GM04503 (cell line): ENCODE measurements at regions not wholly inside any gene's neighbourhood (a gene's known extent, or its start where the extent isn't known, plus 50 kb on each side); places are given as distances from the start of the nearest gene placed in this dataset.

Experiments
- DNase-seq: peaks from one replicate; pipeline ENCODE4 v3.0.0-alpha.2; 2012; ENCODE audit warnings: low read depth

DNA sequence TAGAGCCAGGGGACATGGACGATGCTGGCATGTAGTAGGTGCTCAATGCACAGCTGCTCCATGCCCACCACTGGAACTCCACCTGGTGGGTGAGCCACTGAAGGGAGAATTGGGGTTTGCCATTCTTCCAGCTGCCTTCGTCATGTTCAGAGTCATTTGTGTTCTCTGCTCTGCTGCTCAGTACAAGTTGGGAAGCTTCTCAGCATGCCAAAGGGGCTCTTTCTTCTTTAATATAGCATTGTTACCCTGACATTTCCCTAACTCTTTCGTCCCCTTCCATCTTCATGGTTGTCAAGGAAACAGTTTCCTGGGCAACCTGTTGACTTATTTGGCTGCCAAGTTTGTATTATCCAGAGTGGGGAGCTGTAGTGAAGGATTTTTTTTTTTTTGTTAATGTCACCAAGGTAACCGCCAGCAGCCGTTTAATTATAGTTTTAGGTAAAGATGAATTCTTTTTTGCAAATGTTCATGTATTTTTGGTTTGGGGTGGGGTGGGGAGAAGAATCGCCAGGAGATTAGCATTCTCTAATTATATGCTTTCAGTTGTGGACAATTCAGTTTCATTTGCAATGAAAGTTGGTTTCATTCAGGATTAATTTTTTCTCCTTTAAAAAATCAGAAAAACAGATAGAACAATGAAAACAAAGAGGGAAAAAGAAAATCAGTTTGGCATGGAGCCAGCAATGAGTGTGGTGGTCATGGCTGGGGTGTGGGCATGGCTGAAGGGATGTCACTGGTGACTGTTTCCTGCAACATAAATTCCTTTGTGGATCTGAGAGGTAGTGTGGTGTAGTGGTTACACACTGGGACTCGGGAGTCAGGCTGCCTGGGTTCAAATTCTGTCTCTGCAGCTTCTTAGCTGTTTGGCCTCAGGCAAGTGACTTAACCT is 73.0 kb upstream of the KCNG1 start:
- no peak for DNase-seq

DNA sequence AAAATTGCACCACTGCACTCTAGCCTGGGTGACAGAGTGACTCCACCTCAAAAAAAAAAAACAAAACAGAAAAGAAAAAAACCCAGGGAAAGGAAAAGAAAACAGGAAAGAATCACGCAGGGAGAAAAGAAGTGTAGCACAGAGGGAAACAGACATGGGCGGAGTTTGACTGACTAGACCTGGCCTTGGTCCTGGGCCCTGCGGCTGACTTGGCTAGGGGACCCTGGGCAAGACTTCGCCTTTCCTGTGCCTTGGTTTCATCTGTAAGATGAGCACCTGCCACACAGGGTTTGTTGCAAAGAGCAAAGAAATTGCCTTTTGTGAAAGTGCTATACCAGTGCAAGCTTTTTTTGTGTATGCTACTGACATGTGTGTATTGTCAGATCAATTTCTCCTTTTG is 71.3 kb upstream of the KCNG1 start:
- no peak for DNase-seq

DNA sequence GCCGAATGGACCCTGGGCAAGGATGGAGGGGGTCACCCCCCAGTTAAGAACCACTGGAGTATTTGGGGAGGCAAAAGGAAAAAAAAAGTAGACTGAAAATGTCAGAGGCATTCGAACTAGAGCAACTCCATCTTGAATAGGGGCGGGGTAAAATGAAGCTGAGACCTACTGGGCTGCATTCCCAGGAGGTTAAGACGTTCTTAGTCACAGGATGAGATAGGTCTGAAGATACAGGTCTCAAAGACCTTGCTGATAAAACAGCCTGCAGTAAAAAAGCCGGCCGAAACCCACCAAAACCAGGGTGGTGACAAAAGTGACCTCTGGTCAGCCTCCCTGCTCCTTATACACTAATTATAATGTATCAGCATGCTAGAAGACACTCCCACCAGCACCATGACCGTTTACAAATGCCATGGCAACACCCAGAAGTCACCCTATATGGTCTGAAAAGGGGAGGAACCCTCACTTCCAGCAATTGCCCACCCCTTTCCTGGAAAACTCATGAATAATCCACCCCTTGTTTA is 70.4 kb upstream of the KCNG1 start:
- no peak for DNase-seq

DNA sequence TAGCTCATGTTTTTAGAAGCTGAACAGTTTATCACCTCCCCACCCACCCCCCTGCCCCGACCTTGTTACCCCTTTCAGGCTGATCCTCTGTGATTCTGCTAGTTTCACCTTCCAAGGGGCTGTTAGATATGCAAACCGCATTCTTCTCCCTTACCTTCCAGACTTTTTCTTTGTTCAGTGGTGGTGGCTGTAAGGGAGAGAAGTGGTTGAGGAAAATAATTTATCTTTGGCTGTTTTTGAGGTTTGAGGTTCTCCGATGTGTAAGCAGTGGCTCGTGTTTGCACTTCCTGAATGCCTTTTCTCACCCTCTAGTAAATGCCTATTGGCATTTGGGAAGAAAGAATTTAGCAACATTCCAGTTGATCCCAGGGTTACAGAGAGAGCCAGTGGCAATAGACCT is 69.4 kb upstream of the KCNG1 start:
- no peak for DNase-seq

DNA sequence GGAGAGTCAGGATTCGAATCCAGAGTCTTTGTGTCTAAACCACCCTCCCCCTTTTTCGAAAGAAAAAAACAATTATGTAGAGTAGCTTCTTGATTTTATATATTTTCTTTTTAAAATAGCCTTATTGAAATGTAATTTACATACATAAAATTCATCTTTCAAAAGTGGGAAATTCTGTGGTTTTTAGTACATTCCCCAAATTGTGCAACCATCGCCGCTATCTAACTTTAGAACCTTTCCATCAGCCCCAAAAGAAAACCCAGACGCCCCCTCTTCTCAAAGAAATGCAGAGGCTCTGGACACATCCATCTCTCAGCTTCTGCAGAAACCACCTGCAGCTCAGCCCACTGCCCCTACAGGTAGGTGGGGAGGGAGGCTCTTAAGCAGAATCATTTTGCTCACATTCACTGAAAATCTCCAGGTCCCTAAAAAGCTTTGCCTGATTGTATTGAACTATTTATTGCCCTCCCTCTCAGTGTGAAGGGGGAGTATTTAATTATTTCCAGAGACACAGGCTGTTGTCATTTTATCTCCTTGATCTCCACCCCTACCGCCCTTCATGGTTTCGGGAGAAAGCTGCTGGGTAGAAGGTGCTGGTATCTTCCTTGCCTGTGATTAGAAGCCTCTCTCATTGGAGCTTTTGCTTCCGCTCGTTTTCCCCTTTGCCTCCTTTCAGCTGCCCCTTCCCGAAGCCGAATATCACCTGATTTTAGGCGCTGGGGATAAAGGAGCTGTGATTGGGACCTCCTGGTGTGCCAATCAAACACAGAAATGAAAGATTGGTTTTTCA is 68.7 kb upstream of the KCNG1 start:
- no peak for DNase-seq

DNA sequence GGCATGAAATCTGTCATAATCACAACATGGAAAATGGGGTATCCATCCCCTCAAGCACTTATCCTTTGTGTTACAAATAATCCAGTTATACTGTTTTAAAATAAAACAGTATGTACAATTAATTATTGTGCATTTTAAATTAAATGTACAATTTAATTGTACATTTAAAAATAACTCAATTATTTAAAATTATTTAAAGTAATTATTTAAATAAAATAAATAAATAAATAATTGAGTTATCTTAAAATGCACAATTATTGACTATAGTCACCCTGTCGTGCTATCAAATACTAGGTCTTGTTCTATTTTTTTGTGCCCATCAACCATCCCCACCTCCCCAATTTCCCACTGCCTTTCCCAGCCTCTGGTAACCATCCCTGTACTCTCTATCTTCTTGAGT is 66.9 kb upstream of the KCNG1 start:
- DNase-seq: no peak

DNA sequence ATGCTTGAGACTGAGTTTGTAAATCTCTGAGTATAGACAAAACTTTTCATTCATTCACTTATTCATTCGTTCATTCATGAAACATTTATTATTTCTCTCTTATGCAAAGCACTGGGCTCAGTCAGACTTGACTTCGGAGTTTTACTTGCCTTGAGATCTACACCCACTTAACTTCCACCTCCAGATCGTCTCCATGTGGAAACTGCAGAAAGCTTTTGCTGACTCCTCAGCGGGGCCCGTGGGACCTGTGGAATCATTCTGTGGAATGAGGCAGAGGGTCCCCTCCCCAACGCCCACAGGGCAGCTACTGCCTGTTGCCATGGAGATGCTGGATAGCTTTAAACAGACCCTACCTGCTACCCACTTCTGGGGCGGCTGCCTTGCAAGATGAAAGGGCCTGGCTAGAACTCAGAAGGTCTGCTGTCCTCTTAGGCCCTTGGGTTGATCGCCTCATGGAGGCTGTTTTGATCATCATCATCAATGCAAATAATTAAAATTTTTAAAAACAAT is 66.4 kb upstream of the KCNG1 start:
- DNase-seq: no peak

DNA sequence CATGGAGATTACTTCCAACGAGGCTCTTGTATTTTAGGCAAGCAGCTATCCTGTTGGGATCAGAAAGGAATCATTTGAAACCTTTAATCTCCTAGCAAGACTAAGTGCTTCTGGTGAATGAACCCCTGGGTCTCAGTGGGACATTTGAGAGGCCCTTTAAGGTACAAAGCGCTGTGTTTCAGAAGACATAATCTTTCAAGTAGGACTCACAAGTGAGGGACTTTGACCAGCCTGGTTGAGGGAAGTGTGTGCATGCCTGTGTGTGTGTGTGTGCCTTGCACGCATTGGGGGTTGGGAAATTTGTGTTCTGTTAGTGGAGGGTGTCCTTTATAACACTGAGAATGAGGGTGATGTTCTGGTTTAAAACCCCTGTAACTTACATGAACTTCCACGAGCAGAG is 64.4 kb upstream of the KCNG1 start:
- no peak for DNase-seq

DNA sequence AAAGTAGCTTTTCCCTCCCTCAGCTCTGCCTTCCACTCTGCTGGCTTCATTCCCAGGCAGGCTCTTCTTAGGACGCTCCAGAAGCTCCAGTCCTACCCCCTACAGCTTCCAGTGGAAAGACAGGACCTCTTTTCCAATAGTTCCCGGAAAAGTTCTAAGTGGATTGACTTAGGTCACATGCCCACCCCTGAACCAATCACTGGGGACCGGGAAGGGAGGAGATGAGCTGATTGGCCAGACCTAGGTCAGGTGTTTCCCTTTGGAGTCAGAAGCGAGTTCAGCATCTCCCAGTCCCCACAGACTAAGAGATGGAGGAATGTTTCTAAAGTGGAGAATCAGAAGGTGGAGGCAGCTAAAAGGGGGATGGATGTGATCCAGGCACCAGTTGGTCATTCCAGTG is 62.9 kb upstream of the KCNG1 start:
- DNase-seq: no peak

DNA sequence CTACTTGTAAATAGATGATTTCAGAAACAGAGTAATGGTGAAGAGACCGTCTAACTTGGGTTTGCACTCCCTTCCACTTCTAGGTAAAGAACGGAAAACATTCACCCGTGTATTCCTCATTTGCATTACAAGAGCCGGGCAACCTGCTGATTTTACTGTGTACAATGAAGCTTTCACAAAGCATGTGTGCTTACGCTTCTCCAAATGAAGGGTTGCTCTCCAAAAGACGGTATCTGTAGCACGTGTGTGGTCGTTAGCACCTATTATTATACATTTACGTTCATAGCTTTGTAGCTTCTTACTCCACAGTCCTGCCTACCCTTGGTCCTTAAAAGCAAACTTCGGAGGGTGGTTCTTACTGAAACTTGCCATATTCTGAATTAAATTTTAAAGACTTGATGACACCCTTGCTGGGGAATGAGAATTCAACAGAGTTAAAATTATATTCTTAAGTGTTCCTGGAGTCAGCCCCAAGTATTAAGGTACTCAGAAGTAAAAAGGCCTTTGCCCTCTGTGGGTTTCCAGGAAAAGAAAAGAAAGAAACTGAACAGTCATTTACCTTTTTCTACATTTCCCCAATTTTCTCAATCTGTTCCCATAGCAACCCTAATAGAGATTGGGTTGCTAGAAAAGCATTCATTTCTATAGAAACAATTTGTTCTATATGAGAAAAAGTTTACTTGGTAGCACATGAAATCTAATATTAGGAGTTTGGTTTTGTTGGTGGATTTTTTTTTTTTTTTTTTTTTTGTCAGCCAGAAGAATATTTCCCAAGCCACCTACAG is 61.9 kb upstream of the KCNG1 start:
- DNase-seq: no peak

DNA sequence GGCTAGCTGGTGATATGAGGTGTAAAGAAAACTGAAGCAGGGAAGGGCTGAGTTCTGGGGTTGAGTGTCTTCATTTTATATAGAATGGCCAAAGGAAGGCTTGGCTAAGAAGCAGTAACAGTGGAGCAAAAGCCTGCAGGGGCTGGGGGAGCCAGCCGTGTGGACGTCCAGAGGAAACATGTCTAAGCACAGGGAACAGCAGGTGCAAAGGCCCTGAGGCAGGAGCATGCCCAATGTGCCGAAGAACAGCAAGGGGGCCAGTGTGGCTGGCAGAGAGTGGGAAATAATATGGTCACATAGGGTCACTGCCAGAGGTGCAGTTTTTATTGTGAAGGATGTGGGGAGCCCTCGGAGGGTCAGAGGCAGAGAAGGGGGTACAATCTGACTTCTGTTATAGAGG is 60.5 kb upstream of the KCNG1 start:
- DNase-seq: no peak

DNA sequence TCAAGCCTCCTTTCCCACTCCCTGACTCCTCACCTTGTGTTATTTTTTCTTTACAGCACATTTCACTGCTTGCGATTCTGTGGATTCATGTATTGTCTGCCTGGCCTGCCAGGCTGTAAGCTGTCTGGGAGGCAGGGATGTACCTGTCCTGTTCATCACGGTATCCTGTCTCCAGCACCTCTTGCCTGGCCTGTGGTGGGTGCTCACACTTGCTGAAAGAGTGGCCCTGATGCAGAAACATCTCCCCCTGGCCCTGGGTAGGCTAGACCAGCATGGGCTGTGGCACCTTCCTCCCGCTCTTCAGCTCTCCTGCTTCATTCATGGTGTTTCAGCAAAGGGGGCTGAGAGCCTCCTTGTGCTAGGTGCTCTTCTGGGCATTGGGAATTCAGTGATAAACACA is 60.1 kb upstream of the KCNG1 start:
- no peak for DNase-seq

DNA sequence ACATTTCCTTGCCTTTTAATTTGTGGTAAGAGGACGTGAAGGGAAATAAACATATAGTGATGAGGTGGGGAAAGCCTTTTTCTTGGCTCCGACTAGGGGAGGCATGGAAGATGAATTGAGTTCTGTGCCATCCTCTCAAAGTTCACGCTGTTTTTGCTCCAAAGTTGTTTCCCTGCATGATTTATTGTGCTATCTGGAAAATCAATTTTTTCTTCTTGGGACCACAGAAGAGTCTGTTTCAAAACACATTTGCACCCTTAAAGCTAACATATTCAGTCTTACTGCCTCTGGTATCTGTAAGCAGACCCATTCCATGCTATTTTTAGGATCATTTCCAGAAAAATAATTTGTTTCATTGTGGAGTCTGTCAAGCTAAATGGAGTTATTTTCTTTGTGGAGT is 57.6 kb upstream of the KCNG1 start:
- no peak for DNase-seq

DNA sequence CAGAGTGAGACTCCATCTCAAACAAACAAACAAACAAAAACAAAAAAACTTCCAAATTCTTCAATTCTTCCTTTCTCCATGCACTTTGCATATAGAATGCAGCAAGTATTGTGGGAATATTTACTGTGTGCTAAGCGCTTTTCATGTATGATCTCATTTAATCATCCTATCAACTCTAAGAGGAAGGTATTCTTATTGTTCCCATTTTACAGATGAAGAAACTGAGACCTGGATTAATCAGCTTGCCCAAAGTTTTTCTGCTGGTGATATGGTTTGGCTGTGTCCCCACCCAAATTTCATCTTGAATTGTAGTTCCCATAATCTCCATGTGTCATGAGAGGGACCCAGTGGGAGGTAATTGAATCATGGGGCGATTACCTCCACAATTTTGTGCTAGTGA is 56.6 kb upstream of the KCNG1 start:
- DNase-seq: no peak

DNA sequence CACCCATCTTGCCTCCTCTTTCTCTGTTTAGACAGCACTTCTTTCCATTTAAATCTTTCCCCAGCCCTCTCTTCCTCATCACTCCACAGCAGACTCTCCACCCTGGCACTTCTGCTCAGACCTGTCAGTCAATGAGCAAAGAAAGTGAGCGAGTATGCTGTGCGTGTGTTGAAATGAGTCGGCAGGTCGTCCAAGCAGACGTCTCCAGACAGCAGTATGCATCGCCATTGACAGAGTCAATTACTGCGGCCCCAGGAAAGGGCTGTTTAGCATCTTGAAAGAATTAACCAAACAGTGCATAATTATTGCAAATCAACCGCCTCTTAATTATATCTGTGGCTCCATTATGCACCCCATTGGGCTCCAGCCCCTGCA is 54.8 kb upstream of the KCNG1 start:
- no peak for DNase-seq

DNA sequence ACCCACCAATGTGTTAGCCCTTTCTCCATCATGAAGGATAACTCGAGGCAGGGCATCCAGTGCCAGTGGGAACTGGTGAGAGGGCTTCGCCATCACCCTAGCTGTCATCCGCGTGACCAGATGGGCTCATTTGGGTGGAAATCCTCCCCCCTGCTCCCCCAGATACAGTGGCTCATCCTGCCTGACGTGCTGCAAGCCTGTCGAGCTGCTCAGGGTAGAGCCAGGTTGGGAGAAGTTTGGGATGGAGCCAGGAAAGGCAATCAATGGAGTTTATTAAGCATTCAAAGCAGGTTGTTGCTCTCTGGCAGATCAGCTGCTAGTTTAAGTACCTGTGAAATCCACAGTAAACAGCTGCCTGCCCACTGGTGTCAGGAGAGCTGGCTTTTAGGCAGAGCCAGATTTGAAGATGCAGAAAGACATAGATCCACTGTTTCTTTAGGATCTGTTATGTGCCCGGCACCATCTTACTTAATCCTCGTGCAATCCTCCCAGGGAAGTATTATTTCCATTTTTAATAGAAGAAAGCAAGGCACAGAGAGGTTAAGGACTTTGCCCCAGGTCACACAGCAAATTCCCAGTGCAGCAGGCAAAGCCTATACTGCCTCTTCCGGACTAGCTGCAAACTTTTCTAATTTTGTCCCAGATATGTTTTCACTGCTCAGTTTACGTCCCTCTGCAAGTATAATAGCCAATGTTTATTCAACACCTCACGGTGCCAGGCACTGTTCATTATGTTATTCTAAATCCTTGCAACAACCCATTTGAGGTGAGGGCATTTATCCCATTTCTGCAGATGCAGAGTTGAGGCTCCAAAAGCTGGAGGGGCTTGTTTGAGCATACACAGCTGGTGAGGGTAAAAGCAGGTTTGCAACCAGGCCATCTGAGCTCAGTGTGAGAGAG is 54.1 kb upstream of the KCNG1 start:
- DNase-seq: no peak

DNA sequence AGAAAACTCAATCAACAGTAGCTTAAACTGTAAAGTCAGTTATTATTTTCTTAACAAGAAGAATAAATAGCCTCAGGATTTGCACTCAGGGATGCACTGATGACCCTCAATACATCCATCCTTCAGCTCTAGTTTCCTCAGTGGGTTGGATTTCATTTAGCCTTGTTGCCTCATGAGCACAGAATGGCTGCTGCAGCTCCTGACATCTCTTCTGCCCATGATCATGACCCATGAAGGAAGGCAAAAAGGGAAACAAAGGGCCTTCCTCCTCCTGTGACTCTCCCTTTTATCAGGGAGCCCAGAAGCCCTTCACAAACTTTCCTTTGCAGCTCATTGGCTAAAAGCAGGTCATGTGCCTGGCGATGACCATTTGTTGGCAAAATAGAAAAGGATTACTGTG is 51.2 kb upstream of the KCNG1 start:
- DNase-seq: no peak
